Calu3 (cell line): ENCODE measurements at regions not wholly inside any gene's neighbourhood (a gene's known extent, or its start where the extent isn't known, plus 50 kb on each side); places are given as distances from the start of the nearest gene placed in this dataset.

Experiments
- BruUV-seq: library from RNA; stranded (reverse); fragments of 400-500 nt; replicated peaks from 2 replicates; lab custom pipeline; 2021; lab: Mats Ljungman, UMichigan
- CTCF ChIA-PET: fragments of 300-600 bp; sonication (Branson Sonifier 250); formaldehyde crosslinking; loops from one replicate; lab custom pipeline; 2022; ENCODE audit warnings: antibody characterized with exemption; lab: Charles Lee
- DNase-seq: peaks from one replicate; pipeline ENCODE4 v3.0.0; 2022
- H3K27ac Mint-ChIP-seq: one replicate; pipeline ENCODE4 v1.8.0; 2022; ENCODE audit warnings: mixed read lengths; ENCODE audit not compliant: unreplicated experiment
- H3K27me3 Mint-ChIP-seq: one replicate; pipeline ENCODE4 v1.8.0; 2022; ENCODE audit warnings: mixed read lengths; ENCODE audit not compliant: unreplicated experiment
- H3K36me3 Mint-ChIP-seq: one replicate; pipeline ENCODE4 v1.8.0; 2022; ENCODE audit warnings: mild to moderate bottlenecking, moderate library complexity, mixed read lengths; ENCODE audit not compliant: insufficient read depth, unreplicated experiment
- H3K4me1 Mint-ChIP-seq: one replicate; pipeline ENCODE4 v1.8.0; 2022; ENCODE audit warnings: mild to moderate bottlenecking, low read depth, mixed read lengths; ENCODE audit not compliant: unreplicated experiment
- H3K4me3 Mint-ChIP-seq: one replicate; pipeline ENCODE4 v1.8.0; 2022; ENCODE audit warnings: mild to moderate bottlenecking, low read depth, moderate library complexity, mixed read lengths; ENCODE audit not compliant: unreplicated experiment
- H3K9me3 Mint-ChIP-seq: one replicate; pipeline ENCODE4 v1.8.0; 2022; ENCODE audit warnings: low read depth, mixed read lengths; ENCODE audit not compliant: unreplicated experiment
- CTCF ChIP-seq: fragments of 200-600 bp; IDR thresholded peaks from one replicate; pipeline ENCODE4 v1.8.0; 2022; ENCODE audit warnings: antibody characterized with exemption; ENCODE audit not compliant: unreplicated experiment
- intact Hi-C: fragments of 100-400 bp; cut with micrococcal nuclease; formaldehyde crosslinking; loops from one replicate; pipeline ENCODE4 v1.10.0; 2022; ENCODE audit not compliant: unreplicated experiment

GRCh38 chr12:19639781-19640415 is 200.6 kb downstream of the AEBP2 start:
- BruUV-seq, result no TSS peak
- H3K36me3 Mint-ChIP-seq, result peaks cover 3% of the 10 kb centered on the region
- H3K4me1 Mint-ChIP-seq, result peaks cover 17% of the 10 kb centered on the region
- no peaks in the 10 kb centered on the region for H3K9me3 Mint-ChIP-seq
- DNase-seq, result no peak
- TF ChIP-seq CTCF, result no peak
- H3K27me3 Mint-ChIP-seq, result no peaks in the 10 kb centered on the region
- intact Hi-C loops, result no loop called here
- CTCF ChIA-PET, result no interaction called here
- H3K4me3 Mint-ChIP-seq, result no peak overlapping the region
- H3K27ac Mint-ChIP-seq, result no peak overlapping the region

GRCh38 chr12:19641235-19642080 is 202.2 kb downstream of the AEBP2 start:
- intact Hi-C loops, result loop anchor here (2.0 kb wide), 1 partner anchor 69 kb away; no protein-coding TSS in a partner anchor
- H3K4me3 Mint-ChIP-seq, result no peak overlapping the region
- no peaks in the 10 kb centered on the region for H3K27me3 Mint-ChIP-seq
- H3K9me3 Mint-ChIP-seq, result no peaks in the 10 kb centered on the region
- H3K4me1 Mint-ChIP-seq, result peaks cover 31% of the 10 kb centered on the region
- BruUV-seq, result no TSS peak
- TF ChIP-seq CTCF, result no peak
- H3K36me3 Mint-ChIP-seq, result peaks cover 3% of the 10 kb centered on the region
- H3K27ac Mint-ChIP-seq, result no peak overlapping the region
- DNase-seq, result no peak
- CTCF ChIA-PET, result interaction anchor here (0.6 kb wide), 1 partner anchor 711 kb away, joined by 3 read pairs; no protein-coding TSS in a partner anchor

- H3K27ac Mint-ChIP-seq, result no peak overlapping the region
- H3K4me3 Mint-ChIP-seq, result no peak overlapping the region
- peaks cover 3% of the 10 kb centered on the region for H3K36me3 Mint-ChIP-seq
- no peaks in the 10 kb centered on the region for H3K9me3 Mint-ChIP-seq
- BruUV-seq, result no TSS peak
- peaks cover 32% of the 10 kb centered on the region for H3K4me1 Mint-ChIP-seq
- DNase-seq, result no peak
- TF ChIP-seq CTCF, result no peak
- CTCF ChIA-PET, result no interaction called here
- no peaks in the 10 kb centered on the region for H3K27me3 Mint-ChIP-seq
- intact Hi-C loops, result loop anchor here (2.0 kb wide), 1 partner anchor 70 kb away; no protein-coding TSS in a partner anchor
These were observed 203.1 kb downstream of the AEBP2 start for GRCh38 chr12:19642345-19642744.

- Mint-ChIP-seq H3K4me3 (no peak overlapping the region), H3K4me1 (peaks cover 32% of the 10 kb centered on the region), H3K36me3 (peaks cover 3% of the 10 kb centered on the region), H3K27ac (no peak overlapping the region), H3K9me3 (no peaks in the 10 kb centered on the region), H3K27me3 (no peaks in the 10 kb centered on the region)
- intact Hi-C loops, result loop anchor here (2.0 kb wide), 1 partner anchor 71 kb away; no protein-coding TSS in a partner anchor
- CTCF ChIA-PET, result interaction anchor here (0.6 kb wide), 1 partner anchor 25 kb away, joined by 9 read pairs; no protein-coding TSS in a partner anchor
- TF ChIP-seq CTCF, result peak; percentile 32
- no TSS peak for BruUV-seq
- DNase-seq, result peak; percentile 22
These were observed 204.3 kb downstream of the AEBP2 start for GRCh38 chr12:19643635-19644034.
